RWPE1 (cell line): ENCODE measurements at regions not wholly inside any gene's neighbourhood (a gene's known extent, or its start where the extent isn't known, plus 50 kb on each side); places are given as distances from the start of the nearest gene placed in this dataset.

Source experiments
- CTCF ChIA-PET: fragments of 350-600 bp; sonication (Branson Sonifier 250); formaldehyde crosslinking; extraction: SDS; loops from one replicate; lab custom pipeline; 2021; lab: Yijun Ruan, JAX
- POLR2A ChIA-PET: fragments of 400-600 bp; formaldehyde crosslinking; extraction: SDS; loops from one replicate; lab custom pipeline; 2020; ENCODE audit warnings: antibody characterized with exemption; ENCODE audit not compliant: low non-redundant PET; lab: Yijun Ruan, JAX
- DNase-seq: peaks from one replicate; pipeline ENCODE4 v3.0.0; 2012; ENCODE audit warnings: low spot score
- H3K27ac ChIP-seq: fragments of 450-650 bp; 2 replicates; pipeline ENCODE4 v1.5.1; 2017
- CTCF ChIP-seq: fragments of 450-650 bp; conservative IDR thresholded peaks from 2 replicates; pipeline ENCODE4 v1.5.1; 2017; ENCODE audit warnings: low read depth, mild to moderate bottlenecking

- ChIA-PET POLR2A (no interaction called here), CTCF (no interaction called here)
- H3K27ac ChIP-seq: no peak overlapping the region
- no peak for TF ChIP-seq CTCF
- no peak for DNase-seq
Measured at GRCh38 chr3:30353711-30354467, 252.5 kb upstream of the TGFBR2 start.

- ChIA-PET POLR2A (no interaction called here), CTCF (no interaction called here)
- TF ChIP-seq CTCF: no peak
Measured at GRCh38 chr3:30354513-30354912, 251.9 kb upstream of the TGFBR2 start.

DNA sequence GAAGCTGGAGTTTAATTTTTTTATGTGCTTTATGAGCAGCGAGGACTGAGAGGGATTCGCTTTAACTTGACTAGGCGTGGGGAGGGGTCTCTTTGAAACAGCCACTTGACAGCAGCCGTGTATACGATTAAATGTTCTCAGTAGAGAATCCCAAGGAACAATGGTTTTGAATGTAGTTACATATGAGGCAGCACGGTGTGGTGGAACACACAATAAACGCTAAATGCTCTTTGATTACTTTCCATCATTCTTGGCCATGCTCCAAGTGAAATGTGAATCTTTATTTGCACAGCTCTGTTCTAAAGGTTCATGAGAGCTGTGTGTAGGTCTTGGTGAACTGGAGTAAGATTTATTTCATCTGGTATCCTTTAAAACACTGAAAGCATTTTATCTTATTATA is 251.4 kb upstream of the TGFBR2 start:
- no peak for DNase-seq
- ChIA-PET POLR2A (no interaction called here), CTCF (no interaction called here)
- TF ChIP-seq CTCF: no peak
- peak overlapping the region; percentile 40 for H3K27ac ChIP-seq

More at GRCh38 chr3:30354513-30354912, 251.9 kb upstream of the TGFBR2 start:
- DNase-seq: no peak
- H3K27ac ChIP-seq: peak overlapping the region; percentile 40

- no peak overlapping the region for H3K27ac ChIP-seq
- POLR2A ChIA-PET: no interaction called here
- CTCF ChIA-PET: interaction anchor here (0.6 kb wide), 1 partner anchor 371 kb away, joined by 3 read pairs; no protein-coding TSS in a partner anchor
- no peak for DNase-seq
- no peak for TF ChIP-seq CTCF
Measured at GRCh38 chr3:30355622-30356021, 250.8 kb upstream of the TGFBR2 start.

- H3K27ac ChIP-seq: peak overlapping the region; percentile 84
- DNase-seq: peak; percentile 58
- POLR2A ChIA-PET: no interaction called here
- CTCF ChIA-PET: no interaction called here
- no peak for TF ChIP-seq CTCF
Measured at GRCh38 chr3:30356866-30357753, 249.3 kb upstream of the TGFBR2 start.

DNA sequence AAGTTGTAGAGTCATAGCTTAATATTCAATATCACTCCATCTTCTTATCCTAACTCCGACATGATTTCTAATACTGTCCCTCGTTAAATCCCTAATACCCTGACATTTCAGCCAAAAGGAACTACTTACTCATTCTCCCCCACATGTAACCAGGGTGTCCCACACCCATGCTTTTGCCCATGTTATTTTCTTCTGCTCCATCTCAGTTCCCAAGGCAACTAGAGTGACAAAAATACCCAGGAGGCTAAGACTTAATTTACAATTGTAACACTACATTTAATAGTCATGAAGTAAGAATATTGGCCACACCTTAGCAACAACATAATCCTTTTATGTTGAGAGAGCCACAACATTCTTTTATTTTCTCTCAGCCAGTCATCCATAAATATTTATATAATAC is 248.5 kb upstream of the TGFBR2 start:
- H3K27ac ChIP-seq: no peak overlapping the region
- ChIA-PET POLR2A (no interaction called here), CTCF (no interaction called here)
- TF ChIP-seq CTCF: no peak
- peak; percentile 20 for DNase-seq
